Suppressor macrophage treated with lipopolysaccharide for 4 hours (primary cell): ENCODE measurements at regions not wholly inside any gene's neighbourhood (a gene's known extent, or its start where the extent isn't known, plus 50 kb on each side); places are given as distances from the start of the nearest gene placed in this dataset.
A peak's percentile ranks its signal among the peaks of the same experiment; 100 is the strongest.
"Not testable (repeated sequence)": the region's sequence is repeated elsewhere in the genome, so short reads cannot be mapped to it uniquely, and the experiment has no call there.

ENCODE experiments used
- DNase-seq: peaks from one replicate; pipeline ENCODE4 v3.0.0-alpha.2; 2020

- DNase-seq = peak; percentile 35
Measured at GRCh38 chr6:87755708-87756671, 54.0 kb upstream of the AKIRIN2 start.

- no peak for DNase-seq
Measured at GRCh38 chr6:87754828-87755227, 52.8 kb upstream of the AKIRIN2 start.

- DNase-seq = no peak
Measured at GRCh38 chr6:87753131-87753685, 51.2 kb upstream of the AKIRIN2 start.

GRCh38 chr6:87752503-87752902 is 50.5 kb upstream of the AKIRIN2 start:
- DNase-seq = not testable (repeated sequence)
